ENCODE measurements at regions not wholly inside any gene's neighbourhood (a gene's known extent, or its start where the extent isn't known, plus 50 kb on each side); places are given as distances from the start of the nearest gene placed in this dataset.

GRCh38 chr1:208791456-208791855 lies 547.3 kb upstream of the PLXNA2 start:
- TF ChIP-seq CTCF (IDR thresholded peaks at IDR 0.05; ENCODE audit: low read length) (no peak), EZH2phosphoT487 (IDR thresholded peaks at IDR 0.05; ENCODE audit: low read length) (no peak)

Data from MM.1S (cell line).